Suppressor macrophage (primary cell): ENCODE measurements at regions not wholly inside any gene's neighbourhood (a gene's known extent, or its start where the extent isn't known, plus 50 kb on each side); places are given as distances from the start of the nearest gene placed in this dataset.
"Not testable (repeated sequence)": the region's sequence is repeated elsewhere in the genome, so short reads cannot be mapped to it uniquely, and the experiment has no call there.

Experiments used
- DNase-seq, 4 experiments: peaks; one replicate each; pipeline ENCODE4 v3.0.0-alpha.2; 2020 to 2022

- no peak for DNase-seq
Measured at GRCh38 chr13:39895254-39895653, 239.8 kb downstream of the COG6 start.

DNA sequence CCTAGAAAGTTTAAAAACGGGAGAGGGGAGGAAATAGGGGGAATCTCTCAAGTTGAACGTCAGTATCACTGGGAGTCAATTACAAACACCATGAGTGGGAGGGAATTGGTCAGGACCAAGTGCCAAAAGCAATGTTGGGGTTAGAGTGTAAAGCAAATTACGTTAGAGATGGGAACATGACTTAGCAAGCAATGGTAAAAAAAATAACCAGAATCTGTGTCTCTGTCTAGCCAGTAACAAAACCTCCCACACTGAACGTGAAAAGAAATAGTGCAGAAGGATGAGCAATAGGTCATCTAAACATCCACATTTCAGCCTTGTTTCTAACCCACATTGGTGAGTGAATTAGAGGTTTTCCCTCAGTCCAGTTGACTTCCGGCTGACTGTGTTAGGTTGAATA is 242.2 kb downstream of the COG6 start:
- DNase-seq, result no peak

- DNase-seq, result no peak
Measured at GRCh38 chr13:39900106-39900750, 244.8 kb downstream of the COG6 start.

DNA sequence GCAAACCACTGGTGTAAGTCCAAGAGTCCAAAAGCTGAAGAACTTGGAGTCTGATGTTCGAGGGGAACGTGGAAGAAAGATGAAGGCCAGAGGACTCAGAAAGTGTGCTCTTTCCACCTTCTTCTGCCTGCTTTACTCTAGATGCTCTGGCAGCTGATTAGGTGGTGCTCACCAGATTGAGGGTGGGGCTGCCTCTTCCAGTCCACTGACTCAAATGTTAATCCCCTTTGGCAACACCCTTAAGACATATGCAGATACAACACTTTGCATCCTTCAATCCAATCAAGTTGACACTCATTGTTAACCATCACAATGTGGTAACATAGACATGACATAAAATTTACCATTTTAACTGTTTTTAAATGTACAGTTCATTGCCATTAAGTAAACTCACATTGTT is 249.5 kb downstream of the COG6 start:
- DNase-seq, result no peak

GRCh38 chr13:39909634-39910033 is 254.2 kb downstream of the COG6 start:
- no peak for DNase-seq

- no peak for DNase-seq
Measured at GRCh38 chr13:39910041-39910440, 254.6 kb downstream of the COG6 start.

DNA sequence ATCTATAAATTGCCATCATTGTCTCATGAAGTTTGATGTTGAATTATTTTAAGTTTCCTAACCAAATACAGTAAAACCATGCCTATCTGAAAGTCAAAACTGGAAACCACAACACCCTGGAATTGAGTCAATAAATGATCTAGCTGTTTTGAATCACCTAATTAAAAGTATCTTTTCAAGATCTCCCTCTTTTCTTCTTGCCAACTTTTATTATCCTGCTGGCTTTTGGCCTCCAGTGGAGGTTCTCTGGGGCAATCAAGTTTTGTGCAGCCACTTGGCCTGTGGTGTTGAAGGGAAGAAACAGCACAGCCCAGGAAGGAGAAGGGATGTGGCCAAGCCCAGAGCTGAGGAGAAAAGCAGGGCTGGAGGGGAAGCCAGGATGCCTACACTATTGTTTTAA is 255.4 kb downstream of the COG6 start:
- no peak for DNase-seq

- no peak for DNase-seq
Measured at GRCh38 chr13:39913339-39913738, 257.9 kb downstream of the COG6 start.

- peak in 2 of 4 experiments; percentile 2 to 12 for DNase-seq
Measured at GRCh38 chr13:39913928-39914327, 258.5 kb downstream of the COG6 start.

GRCh38 chr13:39915418-39915817 is 260.0 kb downstream of the COG6 start:
- no peak for DNase-seq

DNA sequence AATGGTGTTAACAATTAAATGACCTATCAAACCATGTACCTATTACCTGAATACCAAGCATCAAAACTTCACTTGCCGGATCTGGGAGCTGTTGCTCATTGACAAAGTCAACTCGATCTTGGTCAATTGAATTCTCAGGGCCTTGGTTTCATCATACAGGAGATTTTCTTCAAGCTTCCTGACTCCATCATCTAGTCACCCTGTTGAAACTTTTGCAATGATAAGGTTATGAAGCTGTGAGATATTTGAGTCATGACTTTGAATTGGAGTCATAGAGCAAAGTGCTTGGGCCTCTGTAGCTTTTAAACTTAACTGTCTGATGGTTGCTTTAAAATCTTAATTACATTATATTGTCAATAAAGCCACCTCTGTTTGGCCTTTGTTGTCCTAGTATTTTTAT is 260.9 kb downstream of the COG6 start:
- DNase-seq, result no peak

DNA sequence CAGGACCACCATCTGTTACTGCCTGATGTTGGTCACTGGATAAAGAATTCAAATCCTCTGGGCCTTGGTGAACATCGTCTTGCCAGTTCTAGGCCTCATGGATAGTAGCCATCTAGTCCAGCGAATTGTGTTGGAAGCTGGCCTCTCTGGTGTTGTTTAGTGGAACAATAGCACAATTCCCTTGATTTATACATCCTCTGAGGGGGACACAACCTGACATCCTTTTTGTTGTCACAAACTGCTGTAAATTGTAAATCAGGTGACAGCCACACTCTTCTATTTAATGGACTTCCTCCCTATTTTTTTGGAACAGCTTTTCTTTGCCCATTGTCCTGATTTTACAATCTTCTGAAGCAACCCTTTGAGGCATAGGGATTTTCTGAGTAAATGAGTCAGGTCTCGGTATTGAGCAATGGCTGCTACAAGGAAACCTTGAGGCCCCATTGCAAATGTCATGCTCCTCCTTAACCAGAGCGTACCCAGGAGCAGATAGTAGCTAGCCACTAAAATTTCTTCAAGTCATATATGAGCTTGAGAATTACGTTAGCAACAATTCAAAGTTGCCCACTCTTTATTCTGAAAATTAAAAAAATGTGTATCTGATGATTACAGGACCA is 263.3 kb downstream of the COG6 start:
- no peak for DNase-seq

GRCh38 chr13:39920613-39921012 is 265.2 kb downstream of the COG6 start:
- DNase-seq, result no peak

- DNase-seq, result no peak
Measured at GRCh38 chr13:39926345-39926744, 270.9 kb downstream of the COG6 start.

- DNase-seq, result no peak
Measured at GRCh38 chr13:39928261-39928660, 272.8 kb downstream of the COG6 start.

DNA sequence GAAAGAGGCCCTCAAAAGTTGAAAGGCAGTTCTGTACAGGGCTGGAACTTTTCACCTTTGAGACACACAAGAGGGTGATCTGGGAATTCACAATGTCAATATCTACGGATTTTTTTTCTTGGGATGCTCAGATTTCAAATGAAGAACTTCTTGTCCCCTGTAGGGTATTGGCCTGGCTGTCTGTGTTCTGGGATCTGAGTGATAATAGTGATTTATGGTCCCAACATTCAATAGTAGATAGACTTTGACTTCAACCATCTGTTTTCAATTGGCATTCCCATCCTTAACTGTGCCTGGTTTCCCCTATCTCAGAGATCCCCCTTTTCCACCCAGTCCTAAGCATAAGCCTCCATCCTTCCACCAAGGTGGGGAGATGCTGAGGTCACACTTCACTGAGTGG is 274.1 kb downstream of the COG6 start:
- no peak for DNase-seq

GRCh38 chr13:39930060-39930459 is 274.6 kb downstream of the COG6 start:
- DNase-seq, result no peak

DNA sequence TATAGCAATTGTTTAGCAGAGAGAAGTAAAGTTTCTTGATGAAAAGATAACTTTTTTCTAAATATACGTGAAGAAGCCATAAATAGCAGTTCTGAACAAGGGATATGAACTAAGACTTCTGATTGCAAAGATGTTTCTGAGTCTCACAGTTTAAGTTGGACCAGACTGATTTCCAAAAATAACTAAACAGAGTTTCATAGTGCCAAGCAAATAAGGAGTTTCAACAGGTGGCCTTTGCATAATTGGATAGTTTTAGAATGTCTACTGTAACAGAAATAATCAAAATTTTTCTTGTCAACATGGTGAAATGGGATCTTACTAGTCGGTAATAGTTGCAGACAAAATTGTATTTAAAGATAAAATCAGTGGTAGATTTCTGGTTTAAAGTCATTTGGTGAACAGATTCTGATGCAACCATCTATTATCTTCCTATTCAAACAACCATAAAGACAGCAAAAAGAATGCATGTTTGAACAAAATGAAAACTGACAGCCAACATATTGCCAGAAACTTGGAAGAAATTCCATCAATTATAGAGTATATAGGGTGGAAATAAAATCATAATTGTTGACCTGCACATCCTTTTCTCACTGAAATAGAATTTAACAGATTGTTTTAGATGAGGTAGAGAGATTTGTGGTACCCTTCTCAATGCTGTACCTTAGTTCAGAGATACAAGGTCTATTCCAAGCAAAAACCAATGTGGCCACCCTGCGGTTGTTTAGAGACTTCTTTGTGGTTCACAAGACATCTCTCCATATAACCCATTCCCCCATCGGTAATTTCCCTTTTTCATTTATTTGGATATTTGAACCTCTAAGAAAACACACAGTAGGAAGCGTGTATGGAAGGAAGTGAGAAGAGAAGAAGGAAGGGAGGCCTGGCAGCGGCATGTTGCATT is 275.3 kb downstream of the COG6 start:
- no peak for DNase-seq

DNA sequence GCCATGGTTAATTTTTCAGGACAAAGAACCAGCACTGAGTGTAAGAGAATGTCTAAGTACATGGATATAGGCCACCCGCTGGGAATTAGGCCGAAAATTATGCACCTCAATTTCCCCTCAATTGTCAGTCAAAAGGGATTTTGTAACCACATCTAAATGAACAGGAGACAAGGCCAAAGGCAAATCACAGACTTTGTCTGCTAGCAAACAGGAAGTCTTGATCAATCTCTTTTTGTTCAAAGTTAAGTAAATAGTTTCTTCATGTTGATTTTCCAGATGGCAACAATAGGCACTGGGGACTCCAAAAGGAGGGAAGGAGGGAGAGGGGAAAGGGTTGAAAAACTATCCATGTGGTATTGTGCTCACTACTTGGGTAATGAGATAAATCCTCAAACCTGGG is 276.0 kb downstream of the COG6 start:
- no peak for DNase-seq

DNA sequence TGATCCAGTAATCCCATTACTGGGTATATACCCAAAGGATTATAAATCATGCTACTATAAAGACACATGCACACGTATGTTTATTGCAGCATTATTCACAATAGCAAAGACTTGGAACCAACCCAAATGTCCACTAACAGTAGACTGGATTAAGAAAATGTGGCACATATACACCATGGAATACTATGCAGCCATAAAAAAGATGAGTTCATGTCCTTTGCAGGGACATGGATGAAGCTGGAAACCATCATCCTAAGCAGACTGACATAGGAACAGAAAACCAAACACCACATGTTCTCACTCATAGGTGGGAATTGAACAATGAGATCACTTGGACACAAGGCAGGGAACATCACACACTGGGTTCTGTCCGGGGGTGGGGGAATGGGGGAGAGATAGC is 277.1 kb downstream of the COG6 start:
- not testable (repeated sequence) for DNase-seq

GRCh38 chr13:39935155-39935554 is 279.7 kb downstream of the COG6 start:
- no peak for DNase-seq

DNA sequence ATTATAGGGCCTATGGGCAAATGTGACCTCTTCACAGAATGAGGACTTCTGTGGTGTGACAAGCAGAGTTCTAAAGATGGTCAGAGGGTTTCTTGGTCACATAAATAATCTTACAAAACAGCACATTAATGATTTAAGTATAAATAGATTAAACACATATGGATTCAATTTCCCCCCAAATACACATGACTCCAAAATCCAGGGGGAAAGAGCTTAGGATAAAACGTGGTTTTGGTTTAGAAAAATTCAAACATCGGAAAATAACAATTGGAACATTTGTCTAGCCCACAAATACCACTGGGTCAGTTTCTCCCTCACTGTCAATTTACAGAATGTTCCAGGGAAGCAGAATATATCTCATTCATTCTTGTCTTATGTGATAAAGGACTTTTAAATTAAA is 283.1 kb downstream of the COG6 start:
- no peak for DNase-seq

DNA sequence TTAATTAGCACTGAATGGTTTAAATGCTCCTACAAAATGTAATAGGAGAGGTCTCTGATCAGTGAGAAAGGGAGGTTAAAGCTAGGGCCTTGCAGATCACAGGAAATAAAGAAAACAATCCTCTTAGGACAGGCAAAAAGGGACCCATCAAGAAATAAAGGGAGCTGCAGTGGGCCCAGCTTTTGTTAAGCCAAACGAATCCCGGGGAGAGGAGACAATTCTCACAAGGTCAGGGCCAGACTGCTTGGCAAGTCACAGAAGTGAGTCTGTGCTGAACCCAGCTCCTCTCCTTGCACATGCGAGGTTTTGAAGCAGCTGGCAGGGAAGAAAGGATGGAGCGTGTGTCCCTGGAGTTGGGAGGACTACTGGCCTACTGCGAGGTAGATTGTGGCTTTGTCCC is 285.8 kb downstream of the COG6 start:
- no peak for DNase-seq
